ENCODE measurements at regions not wholly inside any gene's neighbourhood (a gene's known extent, or its start where the extent isn't known, plus 50 kb on each side); places are given as distances from the start of the nearest gene placed in this dataset.

DNA sequence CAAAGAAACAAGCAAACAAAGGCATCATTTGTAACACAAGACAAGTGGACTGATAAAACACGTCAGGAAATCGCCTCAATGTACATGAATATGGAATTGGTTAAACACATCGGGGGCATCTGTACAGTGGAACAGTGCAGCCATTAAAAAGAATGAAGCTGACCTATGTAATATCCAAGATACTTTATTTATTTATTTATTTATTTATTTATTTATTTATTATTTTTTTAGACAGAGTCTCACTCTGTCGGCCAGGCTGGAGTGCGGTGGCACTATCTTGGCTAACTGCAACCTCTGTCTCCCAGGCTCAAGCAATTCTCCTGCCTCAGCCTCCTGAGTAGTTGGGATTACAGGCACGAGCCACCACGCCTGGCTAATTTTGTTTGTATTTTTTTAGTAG lies 75.4 kb upstream of the SLC45A1 start:
- intact Hi-C loops (cut with micrococcal nuclease) (no loop called here), in situ Hi-C loops (cut with MboI; ENCODE audit: low sequenced_read_pairs) (no loop called here), dilution Hi-C loops (cut with HindIII; ENCODE audit: low sequenced_read_pairs, unreplicated experiment) (no loop called here)
- no peak overlapping the region for H3K23ac ChIP-seq (ENCODE audit: low read depth, low read length)
- DNase-seq: no peak
- ChIA-PET CTCF (no interaction called here), POLR2A (ENCODE audit: unreplicated experiment) (no interaction called here)
- no peak overlapping the region for H3K4me2 ChIP-seq (ENCODE audit: low read depth, low read length)
- TF ChIP-seq MAFK (IDR thresholded peaks at IDR 0.05; ENCODE audit: low read depth, low read length): no peak
- no peak for TF ChIP-seq FOS (IDR thresholded peaks at IDR 0.05; ENCODE audit: low read depth, low read length)
- TF ChIP-seq MXI1 (IDR thresholded peaks at IDR 0.05; ENCODE audit: borderline replicate concordance, low read depth, low read length): no peak
- TF ChIP-seq CHD1 (IDR thresholded peaks at IDR 0.05; ENCODE audit: low read depth, low read length): no peak
- TF ChIP-seq, protein P1, sequence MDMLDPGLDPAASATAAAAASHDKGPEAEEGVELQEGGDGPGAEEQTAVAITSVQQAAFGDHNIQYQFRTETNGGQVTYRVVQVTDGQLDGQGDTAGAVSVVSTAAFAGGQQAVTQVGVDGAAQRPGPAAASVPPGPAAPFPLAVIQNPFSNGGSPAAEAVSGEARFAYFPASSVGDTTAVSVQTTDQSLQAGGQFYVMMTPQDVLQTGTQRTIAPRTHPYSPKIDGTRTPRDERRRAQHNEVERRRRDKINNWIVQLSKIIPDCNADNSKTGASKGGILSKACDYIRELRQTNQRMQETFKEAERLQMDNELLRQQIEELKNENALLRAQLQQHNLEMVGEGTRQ (IDR thresholded peaks at IDR 0.05; ENCODE audit: low read depth, low read length): no peak
- TF ChIP-seq RFX5 (IDR thresholded peaks at IDR 0.05; ENCODE audit: low read depth, low read length): no peak
- TF ChIP-seq, protein P2, sequence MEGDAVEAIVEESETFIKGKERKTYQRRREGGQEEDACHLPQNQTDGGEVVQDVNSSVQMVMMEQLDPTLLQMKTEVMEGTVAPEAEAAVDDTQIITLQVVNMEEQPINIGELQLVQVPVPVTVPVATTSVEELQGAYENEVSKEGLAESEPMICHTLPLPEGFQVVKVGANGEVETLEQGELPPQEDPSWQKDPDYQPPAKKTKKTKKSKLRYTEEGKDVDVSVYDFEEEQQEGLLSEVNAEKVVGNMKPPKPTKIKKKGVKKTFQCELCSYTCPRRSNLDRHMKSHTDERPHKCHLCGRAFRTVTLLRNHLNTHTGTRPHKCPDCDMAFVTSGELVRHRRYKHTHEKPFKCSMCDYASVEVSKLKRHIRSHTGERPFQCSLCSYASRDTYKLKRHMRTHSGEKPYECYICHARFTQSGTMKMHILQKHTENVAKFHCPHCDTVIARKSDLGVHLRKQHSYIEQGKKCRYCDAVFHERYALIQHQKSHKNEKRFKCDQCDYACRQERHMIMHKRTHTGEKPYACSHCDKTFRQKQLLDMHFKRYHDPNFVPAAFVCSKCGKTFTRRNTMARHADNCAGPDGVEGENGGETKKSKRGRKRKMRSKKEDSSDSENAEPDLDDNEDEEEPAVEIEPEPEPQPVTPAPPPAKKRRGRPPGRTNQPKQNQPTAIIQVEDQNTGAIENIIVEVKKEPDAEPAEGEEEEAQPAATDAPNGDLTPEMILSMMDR (conservative IDR thresholded peaks at IDR 0.05; ENCODE audit: low read depth, low read length): no peak
- no peak for TF ChIP-seq MAZ (IDR thresholded peaks at IDR 0.05; ENCODE audit: borderline replicate concordance, low read depth, low read length)
- TF ChIP-seq CEBPB (IDR thresholded peaks at IDR 0.05; ENCODE audit: low read depth, low read length): no peak
- no peak for TF ChIP-seq RCOR1 (IDR thresholded peaks at IDR 0.05; ENCODE audit: insufficient replicate concordance, low read length)
- no peak overlapping the region for H3K4ac ChIP-seq (ENCODE audit: low read depth, low read length)
- no peak overlapping the region for H3K14ac ChIP-seq (replicated peaks; ENCODE audit: low read depth, low read length)
- H3K4me3 ChIP-seq (ENCODE audit: insufficient read depth, low read depth, low read length): no peak overlapping the region
- H3K79me1 ChIP-seq (ENCODE audit: low read depth in 1 of 2, low read length in 2 of 2): no peaks in the 10 kb centered on the region
- no peak overlapping the region for H3K9ac ChIP-seq (ENCODE audit: low read depth, low read length)
- no peaks in the 10 kb centered on the region for H3K9me3 ChIP-seq (ENCODE audit: control insufficient read depth, insufficient read depth, low read length)
- no peak overlapping the region for H4K5ac ChIP-seq (ENCODE audit: low read depth, low read length)
- peaks cover 7% of the 10 kb centered on the region; the same call in 1 of the 2 replicates for H3K9me1 ChIP-seq (ENCODE audit: insufficient read depth, low read length)
- H3K36me3 ChIP-seq (ENCODE audit: control insufficient read depth, insufficient read depth, low read length): no peaks in the 10 kb centered on the region
- WGBS, 2 experiments (ENCODE audit: extremely low coverage in 2 of 2, insufficient read length in 1 of 2): no CpG with 5 or more reads among the region's 7 CpGs
- H4K20me1 ChIP-seq (ENCODE audit: insufficient read depth, low read length): no peaks in the 10 kb centered on the region
- no peak overlapping the region for H4K8ac ChIP-seq (ENCODE audit: low read depth in 2 of 2, low read length in 2 of 2)
- no peak overlapping the region for H2BK120ac ChIP-seq (ENCODE audit: low read depth, low read length)
- H2BK20ac ChIP-seq (ENCODE audit: low read depth, low read length): no peak overlapping the region
- H3K27me3 ChIP-seq (ENCODE audit: control insufficient read depth, insufficient read depth, low read length): no peaks in the 10 kb centered on the region
- no peak overlapping the region for H4K91ac ChIP-seq (ENCODE audit: insufficient read depth, low read depth, low read length)
- no peak overlapping the region for H3K18ac ChIP-seq (ENCODE audit: low read depth, low read length)
- no peak for ATAC-seq (ENCODE audit: low read depth)
- no peak overlapping the region for H2AFZ ChIP-seq (replicated peaks; ENCODE audit: low read length, poor library complexity)
- H3K56ac ChIP-seq (ENCODE audit: extremely low read depth, insufficient read depth, low read length): no peak overlapping the region
- H2AK9ac ChIP-seq (replicated peaks; ENCODE audit: low read depth, low read length, poor library complexity): no peak overlapping the region
- BruUV-seq (replicated peaks): no TSS peak
- H2BK15ac ChIP-seq (ENCODE audit: low read depth, low read length): no peak overlapping the region
- no peak overlapping the region for H2AK5ac ChIP-seq (ENCODE audit: low read depth, low read length)
- no peak overlapping the region for H2BK5ac ChIP-seq (ENCODE audit: low read depth, low read length, poor library complexity, severe bottlenecking)
- no peak overlapping the region for H3K27ac ChIP-seq (ENCODE audit: insufficient read depth, low read length)
- peaks cover 14% of the 10 kb centered on the region for H3K4me1 ChIP-seq (ENCODE audit: control insufficient read depth, insufficient read depth, low read length)
